Progenitor cell of endocrine pancreas (in vitro differentiated cells): ENCODE measurements at regions not wholly inside any gene's neighbourhood (a gene's known extent, or its start where the extent isn't known, plus 50 kb on each side); places are given as distances from the start of the nearest gene placed in this dataset.

Experiments used
- DNase-seq: peaks from one replicate; pipeline ENCODE4 v3.0.0; 2021; ENCODE audit warnings: low spot score; ENCODE audit not compliant: unreplicated experiment
- H3K27ac Mint-ChIP-seq: 2 replicates; pipeline ENCODE4 v1.8.0; 2021; ENCODE audit warnings: mild to moderate bottlenecking, moderate library complexity, mixed read lengths
- H3K27me3 Mint-ChIP-seq: 2 replicates; pipeline ENCODE4 v1.8.0; 2021; ENCODE audit warnings: mixed read lengths
- H3K36me3 Mint-ChIP-seq: 2 replicates; pipeline ENCODE4 v1.8.0; 2022; ENCODE audit warnings: mixed read lengths; ENCODE audit not compliant: insufficient read depth
- H3K4me1 Mint-ChIP-seq: 2 replicates; pipeline ENCODE4 v1.8.0; 2021; ENCODE audit warnings: low read depth, mixed read lengths
- H3K4me3 Mint-ChIP-seq: 2 replicates; pipeline ENCODE4 v1.8.0; 2021; ENCODE audit warnings: low read depth, mild to moderate bottlenecking, moderate library complexity, mixed read lengths
- H3K9me3 Mint-ChIP-seq: 2 replicates; pipeline ENCODE4 v1.8.0; 2021; ENCODE audit warnings: low read depth, mixed read lengths
- CTCF ChIP-seq: fragments of 200-600 bp; sonication (generic); IDR thresholded peaks from one replicate; pipeline ENCODE4 v1.5.0; 2021; ENCODE audit warnings: antibody characterized with exemption, mild to moderate bottlenecking; ENCODE audit not compliant: unreplicated experiment

DNA sequence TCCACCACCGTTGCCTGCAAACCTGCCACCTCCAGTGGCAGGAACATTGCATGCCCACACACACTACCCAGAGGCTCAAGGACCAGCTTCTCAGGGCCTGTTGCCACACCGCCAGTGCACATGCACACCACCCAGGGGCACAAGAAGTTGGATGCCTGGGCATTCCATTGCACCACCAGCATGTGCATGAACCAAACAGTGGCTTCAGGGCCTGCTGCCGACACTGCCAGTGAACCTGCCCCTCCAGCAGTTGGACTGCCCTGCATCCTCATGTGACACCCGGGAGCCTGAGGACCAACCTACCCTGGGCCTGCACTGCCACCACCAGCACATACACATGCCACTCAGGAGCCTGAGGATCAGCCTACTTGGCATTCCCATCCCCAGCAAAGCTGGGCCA is 303.7 kb downstream of the KCNJ2 start:
- DNase-seq = no peak
- Mint-ChIP-seq H3K27me3 (no peaks in the 10 kb centered on the region), H3K4me3 (no peak overlapping the region), H3K27ac (no peak overlapping the region), H3K36me3 (no peaks in the 10 kb centered on the region), H3K4me1 (no peaks in the 10 kb centered on the region), H3K9me3 (no peaks in the 10 kb centered on the region)
- TF ChIP-seq CTCF = no peak

GRCh38 chr17:70476368-70476767 is 307.0 kb downstream of the KCNJ2 start:
- DNase-seq = no peak
- Mint-ChIP-seq H3K27ac (no peak overlapping the region), H3K27me3 (no peaks in the 10 kb centered on the region), H3K36me3 (no peaks in the 10 kb centered on the region), H3K9me3 (no peaks in the 10 kb centered on the region), H3K4me1 (no peaks in the 10 kb centered on the region), H3K4me3 (no peak overlapping the region)
- TF ChIP-seq CTCF = no peak

GRCh38 chr17:70478902-70479301 is 309.6 kb downstream of the KCNJ2 start:
- H3K27ac Mint-ChIP-seq = no peak overlapping the region
- H3K36me3 Mint-ChIP-seq = peaks cover 2% of the 10 kb centered on the region
- no peak for TF ChIP-seq CTCF
- H3K4me3 Mint-ChIP-seq = no peak overlapping the region
- H3K4me1 Mint-ChIP-seq = no peaks in the 10 kb centered on the region
- peaks cover 6% of the 10 kb centered on the region for H3K9me3 Mint-ChIP-seq
- no peak for DNase-seq
- no peaks in the 10 kb centered on the region for H3K27me3 Mint-ChIP-seq

DNA sequence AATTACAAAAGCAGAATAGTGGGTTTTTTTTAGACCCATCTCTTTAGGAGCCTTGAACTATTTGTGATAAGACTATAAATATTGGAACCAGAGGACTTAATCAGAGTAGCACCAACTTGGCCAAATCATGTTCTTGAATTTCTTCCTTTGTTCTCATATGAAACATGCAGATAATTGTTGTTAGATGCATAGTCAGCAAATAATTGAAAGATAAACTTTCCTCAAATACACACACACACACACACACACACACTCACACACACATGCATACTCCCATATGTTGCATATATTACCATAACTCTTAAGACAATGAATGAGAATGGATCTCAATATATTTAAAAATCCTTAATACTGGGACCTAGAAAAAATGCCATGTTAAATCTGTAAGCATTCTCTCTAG is 310.4 kb downstream of the KCNJ2 start:
- Mint-ChIP-seq H3K36me3 (peaks cover 2% of the 10 kb centered on the region), H3K27me3 (no peaks in the 10 kb centered on the region), H3K4me3 (no peak overlapping the region), H3K27ac (no peak overlapping the region), H3K9me3 (peaks cover 6% of the 10 kb centered on the region), H3K4me1 (no peaks in the 10 kb centered on the region)
- no peak for DNase-seq
- no peak for TF ChIP-seq CTCF

DNA sequence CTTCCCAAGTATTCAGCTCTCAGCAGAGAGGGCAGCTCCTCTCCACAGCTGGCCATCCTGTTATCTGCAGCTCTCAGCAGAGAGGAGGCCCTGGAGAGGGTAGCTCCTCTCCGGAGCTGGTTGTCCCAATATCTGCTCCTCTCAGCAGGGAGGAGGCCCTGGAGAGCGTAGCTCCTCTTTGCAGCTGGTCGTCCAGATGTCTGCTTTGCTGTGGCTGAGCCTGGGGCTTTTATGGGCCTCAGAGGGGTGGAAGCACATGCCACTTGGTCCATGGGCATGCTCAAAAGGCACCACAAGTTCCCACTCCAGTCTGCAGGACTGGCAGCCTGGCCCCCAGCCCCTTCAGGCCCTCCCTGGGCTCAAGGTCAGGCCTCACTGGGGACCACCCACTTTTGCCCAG is 314.3 kb downstream of the KCNJ2 start:
- Mint-ChIP-seq H3K27ac (no peak overlapping the region), H3K36me3 (peaks cover 2% of the 10 kb centered on the region), H3K27me3 (no peaks in the 10 kb centered on the region), H3K4me3 (no peak overlapping the region), H3K4me1 (no peaks in the 10 kb centered on the region), H3K9me3 (peaks cover 6% of the 10 kb centered on the region)
- DNase-seq = no peak
- TF ChIP-seq CTCF = no peak

GRCh38 chr17:70484050-70484449 is 314.7 kb downstream of the KCNJ2 start:
- Mint-ChIP-seq H3K4me1 (no peaks in the 10 kb centered on the region), H3K27me3 (no peaks in the 10 kb centered on the region), H3K27ac (no peak overlapping the region), H3K9me3 (peaks cover 6% of the 10 kb centered on the region), H3K4me3 (no peak overlapping the region), H3K36me3 (peaks cover 2% of the 10 kb centered on the region)
- TF ChIP-seq CTCF = no peak
- no peak for DNase-seq
